GM18508 (cell line): ENCODE measurements at regions not wholly inside any gene's neighbourhood (a gene's known extent, or its start where the extent isn't known, plus 50 kb on each side); places are given as distances from the start of the nearest gene placed in this dataset.
"Not testable (repeated sequence)": the region's sequence is repeated elsewhere in the genome, so short reads cannot be mapped to it uniquely, and the experiment has no call there.

Experiments used
- ATAC-seq: cut with Tn5 transposase; IDR thresholded peaks from one replicate; pipeline ENCODE4 v1.9.1; 2021; ENCODE audit warnings: moderate number of reproducible peaks; ENCODE audit not compliant: insufficient read depth, unreplicated experiment

- ATAC-seq: no peak
These were observed 120.9 kb downstream of the PPIAL4G start for GRCh38 chr1:148362216-148362611.

DNA sequence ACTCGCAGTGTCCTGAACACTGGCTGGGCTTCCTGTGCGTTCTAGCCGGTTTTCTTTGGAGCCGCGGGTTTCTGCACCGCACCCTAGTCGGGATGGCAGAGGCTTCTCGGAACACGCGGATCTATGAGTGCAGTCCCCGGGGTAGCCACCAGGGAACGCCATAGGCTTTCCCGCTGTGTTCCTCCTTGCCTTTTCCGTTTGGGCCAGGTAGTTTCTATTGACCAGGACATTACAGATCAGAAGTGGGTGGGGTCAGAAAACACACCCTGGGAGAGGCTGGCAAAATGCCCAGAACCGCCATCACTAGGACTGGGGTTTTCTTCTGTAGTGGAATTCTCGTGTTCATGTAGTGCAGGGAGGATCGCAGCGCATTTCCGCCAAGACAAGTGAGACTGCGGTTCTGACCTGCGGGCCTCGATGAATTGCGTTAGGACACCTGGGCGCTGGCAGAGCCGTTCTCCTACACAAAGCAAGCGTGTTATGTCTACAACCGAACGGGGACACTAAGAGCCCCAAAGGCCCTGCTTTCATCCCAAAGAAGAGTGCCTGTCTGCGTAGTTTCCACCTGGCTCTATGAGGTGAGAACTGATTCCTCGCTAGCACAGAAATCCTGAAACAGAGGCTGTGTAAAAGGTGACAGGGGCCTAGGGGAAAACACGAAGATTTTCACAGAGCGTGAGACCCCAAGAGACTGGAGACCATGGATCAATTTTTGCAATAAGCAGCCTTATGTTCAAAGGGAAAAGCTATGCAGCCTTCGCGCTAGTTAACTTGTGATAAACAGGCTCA is 121.5 kb downstream of the PPIAL4G start:
- ATAC-seq: not testable (repeated sequence)

GRCh38 chr1:148357037-148357436 is 126.1 kb downstream of the PPIAL4G start:
- no peak for ATAC-seq

- ATAC-seq: no peak
These were observed 127.1 kb downstream of the PPIAL4G start for GRCh38 chr1:148355976-148356375.

DNA sequence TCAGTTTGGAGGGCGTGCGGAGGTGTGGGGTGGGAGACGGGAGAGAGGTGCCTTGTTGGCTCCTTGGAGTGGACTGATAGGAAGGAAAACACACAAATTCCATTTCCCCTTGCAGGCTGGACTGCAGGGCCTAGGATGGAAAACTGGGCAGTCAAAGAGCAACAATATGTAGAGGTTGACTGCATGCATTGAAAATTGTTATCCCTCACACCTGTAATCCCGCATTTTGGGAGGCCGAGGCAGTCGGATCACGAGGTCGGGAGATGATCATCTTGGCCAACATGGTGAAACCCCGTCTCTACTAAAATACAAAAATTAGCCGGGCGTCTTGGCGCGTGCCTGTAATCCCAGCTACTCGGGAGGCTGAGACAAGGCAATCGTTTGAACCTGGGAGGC is 128.2 kb downstream of the PPIAL4G start:
- ATAC-seq: no peak

GRCh38 chr1:148354284-148354912 is 128.7 kb downstream of the PPIAL4G start:
- ATAC-seq: no peak

- ATAC-seq: no peak
These were observed 129.4 kb downstream of the PPIAL4G start for GRCh38 chr1:148353461-148354283.

- ATAC-seq: no peak
These were observed 130.5 kb downstream of the PPIAL4G start for GRCh38 chr1:148352470-148353053.

- ATAC-seq: no peak
These were observed 135.3 kb downstream of the PPIAL4G start for GRCh38 chr1:148347781-148348180.

DNA sequence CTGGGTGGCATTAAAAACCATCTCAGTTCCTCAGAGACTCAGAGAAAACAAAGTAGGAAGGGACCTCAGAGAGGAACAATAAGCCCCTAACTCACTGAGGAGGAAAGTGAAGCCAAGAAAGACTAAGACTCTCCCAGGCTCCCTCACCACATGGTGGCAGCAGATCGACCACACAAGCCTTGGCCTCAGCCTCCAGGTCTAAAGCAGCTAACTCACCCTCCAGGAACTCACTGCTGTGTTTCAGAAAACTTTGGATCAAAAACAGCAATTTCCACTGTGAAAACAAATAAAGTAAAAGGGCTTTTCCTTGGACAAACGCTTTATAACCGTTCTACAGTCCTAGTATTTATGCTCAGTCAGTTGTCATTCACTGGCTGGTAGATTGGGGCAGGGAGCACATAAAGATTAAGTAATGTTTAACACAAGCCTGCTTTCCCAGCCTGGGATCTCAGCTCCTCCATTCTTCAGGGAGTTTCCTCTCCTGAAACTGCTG is 137.4 kb downstream of the PPIAL4G start:
- ATAC-seq: not testable (repeated sequence)

DNA sequence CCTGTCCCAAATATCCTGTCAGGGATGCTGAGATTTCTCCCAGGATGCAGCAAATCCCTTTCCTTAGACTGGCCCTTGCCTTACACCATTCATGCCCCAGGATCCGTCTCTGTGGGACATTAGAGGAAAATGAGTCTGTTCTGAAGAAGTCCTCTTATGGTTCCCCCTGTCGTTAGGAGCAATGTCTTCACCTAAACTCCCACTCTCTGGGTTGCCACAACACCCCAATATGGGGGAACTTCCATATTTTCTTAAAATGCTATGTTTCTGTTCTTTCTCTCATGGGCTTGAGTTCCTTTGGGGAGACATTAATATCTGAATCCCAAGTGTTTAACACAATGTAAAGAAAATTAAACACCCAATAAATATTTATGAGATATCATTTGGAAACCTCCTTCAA is 138.5 kb downstream of the PPIAL4G start:
- not testable (repeated sequence) for ATAC-seq

GRCh38 chr1:148341729-148342128 is 141.4 kb downstream of the PPIAL4G start:
- not testable (repeated sequence) for ATAC-seq

- ATAC-seq: not testable (repeated sequence)
These were observed 146.8 kb downstream of the PPIAL4G start for GRCh38 chr1:148336121-148336918.

DNA sequence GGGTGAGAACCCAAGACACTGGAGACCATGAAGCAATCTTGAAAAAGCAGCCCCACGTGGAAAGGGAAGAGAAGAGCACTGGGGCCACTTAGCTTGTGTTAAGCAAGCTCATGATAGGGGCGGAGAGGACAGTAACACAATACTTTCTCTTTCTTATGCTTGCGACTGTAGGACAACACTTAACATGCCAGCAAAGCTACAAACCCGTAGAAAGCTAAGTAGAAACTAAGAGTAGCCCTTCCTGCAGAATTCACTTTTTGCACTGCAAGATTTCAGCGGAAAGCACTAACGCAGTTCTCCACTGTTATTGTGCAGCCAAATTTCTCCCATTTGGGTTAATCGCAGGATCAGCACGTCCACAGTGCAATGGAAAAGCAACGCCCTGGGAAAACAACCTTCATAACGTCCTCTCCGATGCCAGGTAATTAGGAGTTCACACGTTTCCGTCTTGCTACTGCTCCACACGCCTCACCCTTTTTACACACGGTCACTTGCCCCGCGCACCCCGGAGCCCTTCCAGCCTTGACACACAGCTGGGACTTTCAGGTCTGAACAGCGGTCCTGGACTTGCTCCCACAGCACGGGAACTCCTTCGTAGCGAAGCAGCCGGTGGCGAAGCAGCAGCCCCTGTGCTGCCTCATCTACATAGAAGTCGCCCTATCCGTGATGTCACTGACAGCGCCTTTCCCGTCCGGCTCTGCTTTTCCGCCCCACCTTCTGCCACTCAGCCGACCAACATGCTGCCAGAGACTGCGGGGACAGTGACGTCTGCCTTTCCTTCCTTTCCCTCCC is 148.6 kb downstream of the PPIAL4G start:
- ATAC-seq: no peak

GRCh38 chr1:148333875-148334338 is 149.2 kb downstream of the PPIAL4G start:
- ATAC-seq: no peak

DNA sequence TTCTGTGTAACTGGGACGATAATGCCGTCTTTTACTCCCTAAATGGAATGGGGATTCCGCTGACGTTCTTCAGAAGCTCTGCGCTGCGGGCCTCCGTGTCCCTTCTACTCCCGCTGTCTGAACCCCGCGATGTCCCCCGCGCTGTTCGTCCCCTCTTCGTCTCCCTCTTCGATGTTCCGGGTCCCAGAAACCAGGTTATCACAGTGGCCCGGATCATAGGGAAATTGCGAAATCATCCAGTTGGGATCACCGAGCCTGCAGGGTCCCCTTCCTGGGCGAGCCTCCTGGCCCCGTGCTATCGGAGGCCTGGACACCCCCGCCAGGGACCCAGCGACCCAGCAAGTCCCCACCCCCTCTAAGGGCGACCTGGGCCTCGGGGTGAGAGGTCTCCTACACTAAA is 154.2 kb downstream of the PPIAL4G start:
- ATAC-seq: no peak

DNA sequence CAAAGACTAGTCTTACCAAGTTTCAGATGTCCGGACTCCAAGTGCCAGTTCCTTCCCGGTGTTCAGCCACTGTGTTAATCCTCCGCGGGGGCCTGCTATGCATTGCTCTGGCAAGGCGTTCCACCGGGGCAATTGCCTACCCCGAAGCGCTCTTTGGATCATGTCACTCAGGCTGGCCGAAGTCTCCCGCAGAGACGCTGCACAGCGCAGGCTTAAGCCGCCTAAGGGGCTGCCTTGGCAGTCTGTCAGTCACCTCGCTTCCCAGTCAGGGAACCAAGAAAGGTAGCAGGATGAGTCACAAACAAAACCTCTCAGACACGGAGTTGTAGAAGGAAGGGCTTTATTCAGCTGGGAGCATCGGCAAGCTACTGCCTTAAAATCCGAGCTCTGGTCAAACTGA is 158.1 kb downstream of the PPIAL4G start:
- ATAC-seq: not testable (repeated sequence)

DNA sequence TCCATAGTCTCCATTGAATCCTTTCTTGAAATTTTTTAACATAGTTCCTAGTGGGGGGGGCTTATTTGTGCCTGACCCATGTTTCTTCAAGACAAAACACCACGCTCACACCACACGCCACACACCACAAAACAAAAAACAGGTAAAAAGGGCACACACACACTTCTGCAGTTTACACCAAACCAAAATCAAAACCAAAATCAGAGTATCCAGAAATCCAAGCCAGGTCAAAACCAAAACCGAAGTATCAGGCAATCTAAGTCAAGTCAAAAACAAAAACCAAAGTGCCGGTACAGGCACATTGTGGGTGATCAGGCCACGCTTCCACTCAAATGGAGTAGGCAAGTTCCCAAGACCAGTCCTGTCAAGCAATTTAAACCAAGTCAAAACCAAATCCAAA is 158.6 kb downstream of the PPIAL4G start:
- ATAC-seq: not testable (repeated sequence)

GRCh38 chr1:148320079-148320478 is 163.0 kb downstream of the PPIAL4G start:
- not testable (repeated sequence) for ATAC-seq
